ENCODE measurements at regions not wholly inside any gene's neighbourhood (a gene's known extent, or its start where the extent isn't known, plus 50 kb on each side); places are given as distances from the start of the nearest gene placed in this dataset.

DNA sequence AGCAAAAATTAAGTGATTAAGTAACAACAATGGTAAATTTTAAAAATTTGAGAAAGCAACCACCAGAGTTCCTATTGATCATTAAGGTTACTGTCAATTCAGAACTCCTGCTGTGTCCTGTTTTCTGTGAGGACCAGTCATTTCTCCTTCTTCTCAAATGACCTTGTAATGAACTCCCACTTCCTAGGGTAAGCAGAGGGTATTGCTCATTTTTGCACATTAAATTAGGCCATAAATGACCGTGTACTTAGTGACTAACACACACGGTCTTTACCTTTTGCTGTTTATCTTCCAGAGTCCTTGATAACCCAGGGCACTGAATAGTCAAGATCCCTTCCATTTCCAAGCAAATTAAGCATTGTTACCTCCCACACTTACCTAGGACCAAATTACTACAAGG, 227.5 kb upstream of the LYPLAL1 start:
- TF ChIP-seq SIN3A (IDR thresholded peaks at IDR 0.05; ENCODE audit: borderline replicate concordance in 2 of 2, control insufficient read depth in 1 of 2, low read depth in 2 of 2, low read length in 2 of 2), result no peak
- TF ChIP-seq, protein P1, sequence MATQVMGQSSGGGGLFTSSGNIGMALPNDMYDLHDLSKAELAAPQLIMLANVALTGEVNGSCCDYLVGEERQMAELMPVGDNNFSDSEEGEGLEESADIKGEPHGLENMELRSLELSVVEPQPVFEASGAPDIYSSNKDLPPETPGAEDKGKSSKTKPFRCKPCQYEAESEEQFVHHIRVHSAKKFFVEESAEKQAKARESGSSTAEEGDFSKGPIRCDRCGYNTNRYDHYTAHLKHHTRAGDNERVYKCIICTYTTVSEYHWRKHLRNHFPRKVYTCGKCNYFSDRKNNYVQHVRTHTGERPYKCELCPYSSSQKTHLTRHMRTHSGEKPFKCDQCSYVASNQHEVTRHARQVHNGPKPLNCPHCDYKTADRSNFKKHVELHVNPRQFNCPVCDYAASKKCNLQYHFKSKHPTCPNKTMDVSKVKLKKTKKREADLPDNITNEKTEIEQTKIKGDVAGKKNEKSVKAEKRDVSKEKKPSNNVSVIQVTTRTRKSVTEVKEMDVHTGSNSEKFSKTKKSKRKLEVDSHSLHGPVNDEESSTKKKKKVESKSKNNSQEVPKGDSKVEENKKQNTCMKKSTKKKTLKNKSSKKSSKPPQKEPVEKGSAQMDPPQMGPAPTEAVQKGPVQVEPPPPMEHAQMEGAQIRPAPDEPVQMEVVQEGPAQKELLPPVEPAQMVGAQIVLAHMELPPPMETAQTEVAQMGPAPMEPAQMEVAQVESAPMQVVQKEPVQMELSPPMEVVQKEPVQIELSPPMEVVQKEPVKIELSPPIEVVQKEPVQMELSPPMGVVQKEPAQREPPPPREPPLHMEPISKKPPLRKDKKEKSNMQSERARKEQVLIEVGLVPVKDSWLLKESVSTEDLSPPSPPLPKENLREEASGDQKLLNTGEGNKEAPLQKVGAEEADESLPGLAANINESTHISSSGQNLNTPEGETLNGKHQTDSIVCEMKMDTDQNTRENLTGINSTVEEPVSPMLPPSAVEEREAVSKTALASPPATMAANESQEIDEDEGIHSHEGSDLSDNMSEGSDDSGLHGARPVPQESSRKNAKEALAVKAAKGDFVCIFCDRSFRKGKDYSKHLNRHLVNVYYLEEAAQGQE (IDR thresholded peaks at IDR 0.05; ENCODE audit: borderline replicate concordance), result no peak
- TF ChIP-seq, protein P1 (CRISPR knock-in tag; IDR thresholded peaks at IDR 0.05; ENCODE audit: low read depth), result no peak
- no peak for TF ChIP-seq KHSRP (IDR thresholded peaks at IDR 0.05)
- TF ChIP-seq, protein P2, sequence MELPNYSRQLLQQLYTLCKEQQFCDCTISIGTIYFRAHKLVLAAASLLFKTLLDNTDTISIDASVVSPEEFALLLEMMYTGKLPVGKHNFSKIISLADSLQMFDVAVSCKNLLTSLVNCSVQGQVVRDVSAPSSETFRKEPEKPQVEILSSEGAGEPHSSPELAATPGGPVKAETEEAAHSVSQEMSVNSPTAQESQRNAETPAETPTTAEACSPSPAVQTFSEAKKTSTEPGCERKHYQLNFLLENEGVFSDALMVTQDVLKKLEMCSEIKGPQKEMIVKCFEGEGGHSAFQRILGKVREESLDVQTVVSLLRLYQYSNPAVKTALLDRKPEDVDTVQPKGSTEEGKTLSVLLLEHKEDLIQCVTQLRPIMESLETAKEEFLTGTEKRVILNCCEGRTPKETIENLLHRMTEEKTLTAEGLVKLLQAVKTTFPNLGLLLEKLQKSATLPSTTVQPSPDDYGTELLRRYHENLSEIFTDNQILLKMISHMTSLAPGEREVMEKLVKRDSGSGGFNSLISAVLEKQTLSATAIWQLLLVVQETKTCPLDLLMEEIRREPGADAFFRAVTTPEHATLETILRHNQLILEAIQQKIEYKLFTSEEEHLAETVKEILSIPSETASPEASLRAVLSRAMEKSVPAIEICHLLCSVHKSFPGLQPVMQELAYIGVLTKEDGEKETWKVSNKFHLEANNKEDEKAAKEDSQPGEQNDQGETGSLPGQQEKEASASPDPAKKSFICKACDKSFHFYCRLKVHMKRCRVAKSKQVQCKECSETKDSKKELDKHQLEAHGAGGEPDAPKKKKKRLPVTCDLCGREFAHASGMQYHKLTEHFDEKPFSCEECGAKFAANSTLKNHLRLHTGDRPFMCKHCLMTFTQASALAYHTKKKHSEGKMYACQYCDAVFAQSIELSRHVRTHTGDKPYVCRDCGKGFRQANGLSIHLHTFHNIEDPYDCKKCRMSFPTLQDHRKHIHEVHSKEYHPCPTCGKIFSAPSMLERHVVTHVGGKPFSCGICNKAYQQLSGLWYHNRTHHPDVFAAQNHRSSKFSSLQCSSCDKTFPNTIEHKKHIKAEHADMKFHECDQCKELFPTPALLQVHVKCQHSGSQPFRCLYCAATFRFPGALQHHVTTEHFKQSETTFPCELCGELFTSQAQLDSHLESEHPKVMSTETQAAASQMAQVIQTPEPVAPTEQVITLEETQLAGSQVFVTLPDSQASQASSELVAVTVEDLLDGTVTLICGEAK (IDR thresholded peaks at IDR 0.05), result no peak
- TF ChIP-seq, protein P2 (CRISPR knock-in tag; IDR thresholded peaks at IDR 0.05), result no peak
- TF ChIP-seq, protein P3, sequence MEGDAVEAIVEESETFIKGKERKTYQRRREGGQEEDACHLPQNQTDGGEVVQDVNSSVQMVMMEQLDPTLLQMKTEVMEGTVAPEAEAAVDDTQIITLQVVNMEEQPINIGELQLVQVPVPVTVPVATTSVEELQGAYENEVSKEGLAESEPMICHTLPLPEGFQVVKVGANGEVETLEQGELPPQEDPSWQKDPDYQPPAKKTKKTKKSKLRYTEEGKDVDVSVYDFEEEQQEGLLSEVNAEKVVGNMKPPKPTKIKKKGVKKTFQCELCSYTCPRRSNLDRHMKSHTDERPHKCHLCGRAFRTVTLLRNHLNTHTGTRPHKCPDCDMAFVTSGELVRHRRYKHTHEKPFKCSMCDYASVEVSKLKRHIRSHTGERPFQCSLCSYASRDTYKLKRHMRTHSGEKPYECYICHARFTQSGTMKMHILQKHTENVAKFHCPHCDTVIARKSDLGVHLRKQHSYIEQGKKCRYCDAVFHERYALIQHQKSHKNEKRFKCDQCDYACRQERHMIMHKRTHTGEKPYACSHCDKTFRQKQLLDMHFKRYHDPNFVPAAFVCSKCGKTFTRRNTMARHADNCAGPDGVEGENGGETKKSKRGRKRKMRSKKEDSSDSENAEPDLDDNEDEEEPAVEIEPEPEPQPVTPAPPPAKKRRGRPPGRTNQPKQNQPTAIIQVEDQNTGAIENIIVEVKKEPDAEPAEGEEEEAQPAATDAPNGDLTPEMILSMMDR (IDR thresholded peaks at IDR 0.05 in 2 of 3, conservative IDR thresholded peaks at IDR 0.05 in 1 of 3; ENCODE audit: insufficient read depth in 2 of 3, low read depth in 1 of 3, low read length in 3 of 3), result no peak
- TF ChIP-seq, protein P4, sequence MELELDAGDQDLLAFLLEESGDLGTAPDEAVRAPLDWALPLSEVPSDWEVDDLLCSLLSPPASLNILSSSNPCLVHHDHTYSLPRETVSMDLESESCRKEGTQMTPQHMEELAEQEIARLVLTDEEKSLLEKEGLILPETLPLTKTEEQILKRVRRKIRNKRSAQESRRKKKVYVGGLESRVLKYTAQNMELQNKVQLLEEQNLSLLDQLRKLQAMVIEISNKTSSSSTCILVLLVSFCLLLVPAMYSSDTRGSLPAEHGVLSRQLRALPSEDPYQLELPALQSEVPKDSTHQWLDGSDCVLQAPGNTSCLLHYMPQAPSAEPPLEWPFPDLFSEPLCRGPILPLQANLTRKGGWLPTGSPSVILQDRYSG (tag; conservative IDR thresholded peaks at IDR 0.05; ENCODE audit: low read depth), result no peak
